ENCODE measurements at regions not wholly inside any gene's neighbourhood (a gene's known extent, or its start where the extent isn't known, plus 50 kb on each side); places are given as distances from the start of the nearest gene placed in this dataset.

GRCh38 chr20:48047447-48047846 is 262.2 kb upstream of the SULF2 start:
- TF ChIP-seq CTCF (IDR thresholded peaks at IDR 0.05; ENCODE audit: low read depth, low read length) = no peak
- TF ChIP-seq EZH2phosphoT487 (IDR thresholded peaks at IDR 0.05; ENCODE audit: low read depth) = no peak
